Natural killer cell treated with Interleukin-12 subunit alpha and Interleukin-12 subunit beta and Interleukin-15 and Interleukin-18, amount 100 ng/mL, for 72 hours (primary cell): ENCODE measurements at regions not wholly inside any gene's neighbourhood (a gene's known extent, or its start where the extent isn't known, plus 50 kb on each side); places are given as distances from the start of the nearest gene placed in this dataset.

Experiments
- ATAC-seq, 2 donors: fragments of 150-1000 bp; cut with Tn5 transposase in 1 of 2; sonication (Bioruptor Pico), chemical (Tn5 transposase) in 1 of 2; 2 replicates each; pipeline ENCODE4 v1.10.0; 2021
- DNase-seq: peaks from one replicate; pipeline ENCODE4 v3.0.0; 2022; ENCODE audit warnings: low spot score
- H3K27ac Mint-ChIP-seq, 2 donors: 1 replicate in 1 of 2; 2 replicates in 1 of 2; pipeline ENCODE4 v1.8.0; 2022; ENCODE audit warnings: mixed read lengths in 2 of 2, mild to moderate bottlenecking in 1 of 2, moderate library complexity in 1 of 2
- H3K27me3 Mint-ChIP-seq, 2 donors: 1 replicate in 1 of 2; 2 replicates in 1 of 2; pipeline ENCODE4 v1.8.0; 2022; ENCODE audit warnings: mixed read lengths in 2 of 2
- H3K36me3 Mint-ChIP-seq: one replicate; pipeline ENCODE4 v1.8.0; 2022; ENCODE audit warnings: mixed read lengths
- H3K4me1 Mint-ChIP-seq, 2 donors: 1 replicate in 1 of 2; 2 replicates in 1 of 2; pipeline ENCODE4 v1.8.0; 2022; ENCODE audit warnings: low read depth in 2 of 2, mixed read lengths in 2 of 2, mild to moderate bottlenecking in 1 of 2
- H3K4me3 Mint-ChIP-seq: one replicate; pipeline ENCODE4 v1.8.0; 2022; ENCODE audit warnings: mixed read lengths
- H3K9me3 Mint-ChIP-seq: 2 replicates; pipeline ENCODE4 v1.8.0; 2022; ENCODE audit warnings: mixed read lengths

DNA sequence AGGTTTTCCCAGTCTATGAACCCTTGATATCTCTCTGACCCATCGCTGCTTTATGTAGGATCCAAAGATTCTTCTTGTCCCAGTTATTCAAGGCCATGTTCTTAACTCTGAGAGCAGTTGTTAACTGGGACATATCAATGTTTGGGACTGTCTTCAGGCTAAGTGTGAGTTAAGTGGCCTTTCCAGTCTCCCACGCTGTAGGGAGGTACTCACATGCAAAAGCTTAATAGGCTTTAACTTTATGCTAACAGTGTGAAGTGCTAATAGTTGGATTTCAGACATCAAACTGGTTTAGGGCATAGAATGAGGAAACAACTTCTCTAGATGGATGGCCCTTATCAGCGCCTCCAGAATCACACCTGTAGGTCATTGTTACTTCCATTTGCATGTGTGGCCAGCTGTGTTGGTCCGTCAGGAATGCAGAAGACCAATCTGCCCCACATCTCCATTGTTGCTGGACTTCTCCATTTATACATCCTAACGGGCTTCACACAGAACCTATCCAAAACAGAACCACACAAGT is 104.7 kb upstream of the MBNL2 start:
- peaks cover 42 to 73% of the 10 kb centered on the region in 2 donors for H3K27me3 Mint-ChIP-seq
- peaks cover 0 to 7% of the 10 kb centered on the region in 2 donors for H3K4me1 Mint-ChIP-seq
- ATAC-seq = no peak
- no peak for DNase-seq
- H3K4me3 Mint-ChIP-seq = no peak overlapping the region
- no peaks in the 10 kb centered on the region for H3K36me3 Mint-ChIP-seq
- H3K27ac Mint-ChIP-seq = no peak overlapping the region
- no peaks in the 10 kb centered on the region for H3K9me3 Mint-ChIP-seq

DNA sequence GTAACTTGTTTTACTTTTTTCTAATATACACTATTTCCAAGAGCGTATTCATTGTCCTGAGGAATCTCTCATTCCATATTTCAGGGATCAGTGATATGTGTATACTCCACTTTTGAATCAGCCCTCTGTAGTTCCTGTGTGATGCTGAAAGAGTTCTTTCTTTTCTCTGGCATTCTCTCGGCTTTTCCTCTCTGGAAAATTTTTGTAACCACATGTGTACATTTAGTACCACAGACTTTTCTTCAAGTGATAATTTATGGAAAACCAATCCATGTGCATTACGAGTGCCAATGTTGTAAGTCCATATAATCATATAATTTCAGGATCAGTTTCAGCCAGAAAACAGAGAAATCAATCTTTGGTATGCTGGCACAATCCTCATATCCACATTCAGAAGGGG is 102.2 kb upstream of the MBNL2 start:
- Mint-ChIP-seq H3K27ac (no peak overlapping the region), H3K36me3 (no peaks in the 10 kb centered on the region), H3K4me3 (no peak overlapping the region), H3K9me3 (no peaks in the 10 kb centered on the region), H3K4me1 (no peaks in the 10 kb centered on the region), H3K27me3 (peaks cover 43 to 70% of the 10 kb centered on the region in 2 donors)
- ATAC-seq (no peak), DNase-seq (no peak)

DNA sequence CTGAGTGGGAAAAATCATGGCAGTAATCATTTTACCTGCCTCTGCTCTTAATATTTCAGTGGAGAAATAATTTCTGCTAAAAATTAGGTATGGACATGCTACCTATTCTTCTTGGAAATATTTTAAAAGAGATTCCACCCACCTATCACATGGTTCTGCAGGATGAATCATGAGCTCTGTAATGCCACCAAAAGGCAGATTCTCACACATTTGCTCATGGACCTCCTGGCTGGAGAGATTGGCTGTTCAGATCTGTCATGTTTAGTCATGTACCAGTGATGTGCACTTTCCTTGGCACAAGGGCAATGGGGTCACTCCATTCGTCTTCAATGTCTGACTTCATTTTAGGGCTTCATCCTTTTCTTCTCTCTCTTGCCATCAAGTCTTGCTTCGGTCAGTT is 101.8 kb upstream of the MBNL2 start:
- DNase-seq (no peak), ATAC-seq (no peak)
- H3K27ac Mint-ChIP-seq = no peak overlapping the region
- H3K4me3 Mint-ChIP-seq = no peak overlapping the region
- H3K27me3 Mint-ChIP-seq = peaks cover 41 to 66% of the 10 kb centered on the region in 2 donors
- no peaks in the 10 kb centered on the region for H3K9me3 Mint-ChIP-seq
- no peaks in the 10 kb centered on the region for H3K36me3 Mint-ChIP-seq
- peaks cover 0 to under 1% of the 10 kb centered on the region in 2 donors for H3K4me1 Mint-ChIP-seq

DNA sequence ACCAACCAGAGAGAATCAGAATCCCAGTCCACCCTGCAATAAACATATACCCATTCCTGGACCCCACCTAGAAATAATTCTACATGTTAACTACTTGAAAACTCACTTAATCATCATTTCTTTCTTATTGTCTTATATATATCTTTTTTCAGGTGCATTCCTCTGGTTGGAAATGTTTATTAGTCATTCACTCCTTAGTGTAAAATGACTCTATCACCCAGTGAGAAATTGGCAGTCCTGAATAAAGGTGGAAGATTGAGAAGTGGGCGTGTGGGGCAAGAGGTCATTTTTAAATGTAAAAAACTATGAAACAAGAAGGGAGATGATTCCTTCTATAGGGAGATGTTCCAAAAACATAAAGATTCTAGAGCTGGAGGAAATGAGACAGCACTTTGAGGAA is 101.2 kb upstream of the MBNL2 start:
- Mint-ChIP-seq H3K4me1 (peaks cover 0 to 7% of the 10 kb centered on the region in 2 donors), H3K27ac (no peak overlapping the region), H3K9me3 (no peaks in the 10 kb centered on the region), H3K27me3 (peaks cover 38 to 65% of the 10 kb centered on the region in 2 donors), H3K4me3 (no peak overlapping the region), H3K36me3 (no peaks in the 10 kb centered on the region)
- DNase-seq = no peak
- ATAC-seq = no peak

DNA sequence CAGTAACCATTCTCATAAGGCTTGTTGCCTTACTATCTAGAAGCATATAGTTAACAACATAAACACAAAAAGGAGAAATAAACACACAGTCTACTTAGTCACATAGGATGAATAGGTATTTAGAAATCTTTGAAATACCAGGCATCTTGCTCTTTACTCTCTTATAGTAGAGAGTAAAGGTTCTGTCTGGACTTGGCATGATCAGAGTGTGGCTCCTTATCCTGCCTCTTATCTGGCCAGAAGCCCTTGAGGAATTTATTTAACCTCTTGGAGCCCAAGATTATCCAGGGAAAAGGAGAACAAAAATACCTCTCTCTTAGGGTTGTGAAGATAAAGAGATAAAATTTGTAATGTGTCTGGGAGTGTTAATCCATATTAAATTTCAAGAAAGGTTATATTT is 100.2 kb upstream of the MBNL2 start:
- Mint-ChIP-seq H3K27ac (no peak overlapping the region), H3K27me3 (peaks cover 36 to 58% of the 10 kb centered on the region in 2 donors), H3K4me1 (peaks cover 3 to 16% of the 10 kb centered on the region in 2 donors), H3K4me3 (no peak overlapping the region), H3K36me3 (no peaks in the 10 kb centered on the region), H3K9me3 (no peaks in the 10 kb centered on the region)
- no peak for DNase-seq
- no peak for ATAC-seq

DNA sequence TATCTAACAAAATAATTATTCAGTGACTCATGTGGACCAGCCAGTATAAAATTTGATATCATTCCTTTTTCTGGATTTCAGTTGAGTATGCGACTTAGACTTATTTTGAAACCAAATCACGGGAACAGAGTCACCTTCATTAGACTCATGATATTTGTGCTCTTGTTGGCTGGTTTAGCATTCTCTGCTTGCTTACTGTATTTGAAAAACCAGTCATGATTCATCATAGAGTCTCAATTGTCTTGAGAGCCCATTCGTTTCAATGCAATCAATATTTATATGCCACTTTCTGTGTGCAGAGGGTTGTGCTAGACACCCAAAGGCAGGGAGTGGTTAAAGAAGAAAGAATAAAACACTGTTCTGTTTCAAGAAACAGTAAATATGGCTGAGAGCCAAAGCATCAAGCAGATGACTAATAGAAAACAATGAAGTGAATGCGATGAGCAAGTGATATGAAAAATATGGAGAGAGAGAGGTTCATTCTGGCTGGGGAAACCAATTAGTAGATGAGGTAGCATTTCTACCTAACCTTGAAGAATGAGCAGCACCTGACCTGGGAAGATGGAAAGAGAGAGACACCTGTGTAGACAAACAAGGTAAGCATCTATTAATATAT is 99.6 kb upstream of the MBNL2 start:
- ATAC-seq (no peak), DNase-seq (no peak)
- peaks cover 36 to 58% of the 10 kb centered on the region in 2 donors for H3K27me3 Mint-ChIP-seq
- H3K4me3 Mint-ChIP-seq = no peak overlapping the region
- H3K27ac Mint-ChIP-seq = no peak overlapping the region
- H3K4me1 Mint-ChIP-seq = peaks cover 3 to 21% of the 10 kb centered on the region in 2 donors
- no peaks in the 10 kb centered on the region for H3K9me3 Mint-ChIP-seq
- no peaks in the 10 kb centered on the region for H3K36me3 Mint-ChIP-seq

DNA sequence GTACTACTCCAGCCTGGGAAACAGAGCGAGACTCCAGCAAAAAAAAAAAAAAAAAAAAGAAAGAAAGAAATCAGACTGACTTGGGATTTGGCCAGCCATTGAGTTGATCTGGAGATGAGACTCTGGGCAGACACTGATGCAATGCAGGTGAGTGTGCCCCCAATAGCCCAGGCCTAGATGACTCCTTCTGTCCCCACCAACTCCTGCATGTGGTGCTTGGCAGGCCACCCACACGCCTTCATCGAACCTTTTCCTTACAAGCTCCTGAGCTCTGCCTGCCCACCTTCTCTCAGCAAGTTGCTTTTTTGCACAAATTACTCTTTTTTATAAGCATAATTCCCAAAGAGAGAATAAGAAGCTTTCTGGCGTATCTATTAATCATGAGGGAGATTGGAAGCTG is 97.9 kb upstream of the MBNL2 start:
- ATAC-seq = no peak
- H3K4me1 Mint-ChIP-seq = peaks cover 3 to 21% of the 10 kb centered on the region in 2 donors
- H3K4me3 Mint-ChIP-seq = no peak overlapping the region
- no peaks in the 10 kb centered on the region for H3K9me3 Mint-ChIP-seq
- peaks cover 34 to 44% of the 10 kb centered on the region in 2 donors for H3K27me3 Mint-ChIP-seq
- no peak overlapping the region for H3K27ac Mint-ChIP-seq
- H3K36me3 Mint-ChIP-seq = no peaks in the 10 kb centered on the region
- DNase-seq = no peak

DNA sequence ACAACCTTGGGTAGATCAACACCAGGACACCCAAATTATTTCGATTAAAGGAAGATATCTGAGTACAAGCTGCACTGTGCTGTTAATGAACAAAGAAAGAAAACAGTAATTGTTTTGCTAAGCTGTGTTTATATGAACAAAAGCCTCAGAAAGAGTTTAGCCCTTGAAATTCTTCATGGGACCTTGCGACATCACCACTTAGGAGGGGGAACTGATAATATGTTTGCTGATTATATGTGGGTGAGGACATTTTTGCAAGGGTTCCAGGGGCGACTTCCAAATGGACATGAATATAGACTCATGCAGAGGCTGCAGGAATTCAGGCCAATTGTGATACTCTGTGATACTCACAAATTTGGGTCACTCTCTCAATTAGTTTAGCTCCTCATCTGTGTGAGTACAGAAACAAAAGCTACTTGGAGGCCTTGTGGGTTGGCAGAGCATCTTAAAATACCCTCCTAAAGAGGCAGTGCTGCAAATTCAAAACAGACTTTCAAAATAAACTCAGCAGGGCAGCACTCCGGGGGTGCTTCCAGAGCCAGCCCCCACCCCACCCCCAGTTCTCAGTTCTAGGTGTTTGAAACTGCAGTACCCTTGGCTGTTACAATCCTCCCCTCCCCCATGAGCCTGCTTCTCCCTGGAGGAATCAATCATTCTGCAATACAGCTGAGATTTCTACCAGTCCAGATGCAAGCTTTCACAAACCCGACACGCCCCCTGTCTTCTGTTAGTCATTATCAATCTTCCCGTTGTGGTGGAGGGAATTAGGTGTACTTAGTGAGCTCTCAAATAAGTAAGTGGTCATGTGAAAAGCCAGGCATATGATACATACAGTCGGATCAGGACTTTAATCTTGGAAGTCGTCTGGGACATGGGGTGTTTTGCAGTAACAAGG is 97.0 kb upstream of the MBNL2 start:
- H3K27me3 Mint-ChIP-seq = peaks cover 31 to 37% of the 10 kb centered on the region in 2 donors
- peak overlapping the region; percentile 54 for H3K4me3 Mint-ChIP-seq

DNA sequence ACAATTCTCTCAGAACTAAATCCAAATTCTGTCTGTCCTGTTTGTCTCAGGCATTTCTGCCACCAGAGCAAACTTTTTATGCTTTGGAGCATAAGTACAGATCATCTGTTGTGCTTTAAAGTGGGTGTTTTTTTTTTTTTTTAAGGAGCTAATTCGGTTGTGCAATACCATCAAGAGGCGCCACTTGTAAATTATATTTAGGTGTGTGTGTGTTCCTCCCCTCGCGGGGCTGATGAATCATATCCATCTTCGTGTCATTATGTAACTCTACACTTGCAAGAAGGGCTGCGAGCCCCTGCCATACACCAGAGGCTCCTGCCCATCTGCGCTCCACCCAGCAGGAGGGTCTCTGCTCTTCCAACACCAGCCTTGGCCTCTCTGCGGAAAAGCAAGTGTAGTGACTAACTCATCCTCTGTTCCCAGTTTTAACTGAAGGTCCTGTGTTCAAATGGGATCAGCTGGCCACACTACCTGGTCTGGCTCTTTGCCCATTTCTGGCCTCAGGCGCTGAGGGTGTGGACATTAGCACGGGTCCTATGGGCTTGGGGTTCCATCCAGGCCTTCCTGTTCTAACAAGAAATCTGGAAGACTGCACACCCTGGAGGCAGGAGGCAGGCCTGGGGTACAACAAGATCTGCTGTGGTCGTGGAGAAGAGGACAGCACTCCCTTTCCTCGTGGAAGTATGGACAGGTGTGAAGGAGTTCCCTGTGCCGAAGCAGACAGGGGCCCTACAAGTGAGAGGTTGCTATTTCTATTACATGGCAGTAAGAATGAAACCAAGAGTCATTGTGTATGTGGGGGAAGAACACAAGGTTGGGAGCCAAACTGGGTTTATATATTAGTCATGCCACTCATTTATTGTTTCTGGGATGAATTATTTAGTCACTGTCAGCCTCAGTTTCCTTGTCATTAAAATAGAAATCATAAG is 96.1 kb upstream of the MBNL2 start:
- ATAC-seq (peak in 1 of 2 donors; percentile 85), DNase-seq (no peak)
- Mint-ChIP-seq H3K4me1 (peaks cover 3 to 21% of the 10 kb centered on the region in 2 donors), H3K9me3 (no peaks in the 10 kb centered on the region), H3K36me3 (no peaks in the 10 kb centered on the region), H3K27ac (peak overlapping the region in 1 of 2 donors; percentile 34), H3K27me3 (peaks cover 24 to 31% of the 10 kb centered on the region in 2 donors), H3K4me3 (peak overlapping the region; percentile 54)

More for the DNA sequence above, 97.0 kb upstream of the MBNL2 start:
- ATAC-seq = peak in 1 of 2 donors; percentile 56
- no peak for DNase-seq
- Mint-ChIP-seq H3K9me3 (no peaks in the 10 kb centered on the region), H3K4me1 (peaks cover 3 to 21% of the 10 kb centered on the region in 2 donors), H3K36me3 (no peaks in the 10 kb centered on the region), H3K27ac (no peak overlapping the region)

DNA sequence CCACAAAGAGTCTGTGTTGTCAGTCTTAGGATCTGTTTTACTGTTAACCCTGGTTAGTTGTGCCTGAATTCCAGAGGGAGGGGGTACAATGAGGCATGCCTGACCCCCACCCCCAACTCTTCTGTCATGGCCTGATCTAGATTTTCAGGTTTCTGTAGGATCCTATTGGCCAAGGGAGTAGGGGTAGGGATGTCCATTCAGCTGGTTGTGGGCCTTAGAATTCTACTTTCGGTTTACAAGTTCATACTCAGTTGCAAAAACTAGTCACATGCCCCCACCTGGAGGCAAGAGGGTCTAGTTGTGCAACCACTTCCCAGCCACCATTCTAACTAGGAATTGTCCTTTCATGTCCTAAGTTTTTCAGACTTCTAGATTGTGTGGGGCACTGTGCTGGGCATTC is 94.3 kb upstream of the MBNL2 start:
- H3K4me1 Mint-ChIP-seq = peaks cover 3 to 21% of the 10 kb centered on the region in 2 donors
- DNase-seq = no peak
- H3K36me3 Mint-ChIP-seq = no peaks in the 10 kb centered on the region
- H3K27me3 Mint-ChIP-seq = peaks cover 23% of the 10 kb centered on the region in 2 donors
- no peak overlapping the region for H3K27ac Mint-ChIP-seq
- no peak overlapping the region for H3K4me3 Mint-ChIP-seq
- no peak for ATAC-seq
- H3K9me3 Mint-ChIP-seq = no peaks in the 10 kb centered on the region

DNA sequence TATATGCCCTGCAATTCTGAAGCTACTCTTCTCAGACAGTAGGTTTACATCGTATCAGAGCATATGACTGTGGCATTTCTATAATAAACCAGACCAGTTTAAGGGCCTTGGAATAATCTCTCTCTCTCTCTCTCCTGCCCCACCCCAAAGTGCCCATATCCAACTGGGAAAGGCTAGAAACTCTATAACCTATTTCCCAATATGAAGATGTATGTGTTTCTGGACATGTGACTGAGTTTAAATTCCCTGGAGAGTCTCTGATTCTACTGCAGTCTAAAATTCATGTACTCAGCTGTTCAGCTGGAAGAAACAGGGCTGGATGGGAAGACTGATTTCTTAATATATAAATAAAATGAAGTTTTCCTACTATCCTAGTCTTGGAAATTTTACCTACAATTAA is 91.9 kb upstream of the MBNL2 start:
- Mint-ChIP-seq H3K27ac (no peak overlapping the region), H3K4me1 (peaks cover 3 to 21% of the 10 kb centered on the region in 2 donors), H3K9me3 (no peaks in the 10 kb centered on the region), H3K27me3 (peaks cover 13 to 17% of the 10 kb centered on the region in 2 donors), H3K4me3 (no peak overlapping the region), H3K36me3 (no peaks in the 10 kb centered on the region)
- ATAC-seq (no peak), DNase-seq (no peak)

DNA sequence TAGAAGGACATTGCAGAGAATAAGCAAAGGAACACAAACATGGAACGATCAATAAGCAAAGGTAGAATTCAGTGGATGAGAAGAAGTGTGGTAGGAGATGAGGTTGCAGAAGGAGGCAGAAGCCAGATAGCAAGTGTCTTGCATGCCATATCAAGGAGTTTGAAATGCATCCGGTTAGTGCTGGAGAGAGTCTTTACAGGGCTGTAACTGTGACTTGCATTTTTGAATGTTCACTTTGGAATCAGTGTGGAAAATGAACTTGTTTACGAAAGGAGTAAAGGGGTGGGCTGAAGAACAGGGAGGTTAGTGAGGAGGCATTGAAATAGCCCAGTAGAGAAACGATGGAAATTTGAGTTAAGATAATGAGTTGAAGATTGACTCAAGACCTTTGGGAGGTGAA is 90.7 kb upstream of the MBNL2 start:
- no peaks in the 10 kb centered on the region for H3K36me3 Mint-ChIP-seq
- no peak for ATAC-seq

DNA sequence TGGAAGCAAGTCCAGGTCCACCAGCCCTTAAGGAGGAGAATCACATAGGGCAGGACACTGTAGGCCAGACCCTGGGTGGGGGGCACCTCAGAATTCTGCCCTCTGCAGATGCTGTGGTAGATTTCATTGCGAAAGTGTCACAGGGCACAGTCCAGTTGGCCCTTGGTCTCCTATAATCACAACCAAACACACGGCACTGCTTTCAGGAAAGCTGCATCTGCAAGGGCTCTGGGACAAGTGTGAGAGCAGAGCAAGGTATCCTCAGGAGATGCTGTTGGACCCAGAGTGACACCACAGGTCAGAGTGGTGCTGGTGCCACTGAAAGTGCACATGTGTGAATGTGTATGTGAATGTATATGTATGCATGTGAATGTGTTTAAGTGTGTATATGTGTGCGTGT is 88.6 kb upstream of the MBNL2 start:
- Mint-ChIP-seq H3K4me1 (no peaks in the 10 kb centered on the region), H3K27me3 (peaks cover 8 to 14% of the 10 kb centered on the region in 2 donors), H3K9me3 (no peaks in the 10 kb centered on the region), H3K36me3 (no peaks in the 10 kb centered on the region), H3K27ac (no peak overlapping the region), H3K4me3 (no peak overlapping the region)
- DNase-seq (no peak), ATAC-seq (no peak)

More for the DNA sequence above, 90.7 kb upstream of the MBNL2 start:
- Mint-ChIP-seq H3K4me3 (no peak overlapping the region), H3K27ac (no peak overlapping the region), H3K4me1 (peaks cover 0 to 9% of the 10 kb centered on the region in 2 donors), H3K9me3 (no peaks in the 10 kb centered on the region), H3K27me3 (peaks cover 8 to 14% of the 10 kb centered on the region in 2 donors)
- DNase-seq = no peak
